ENCODE measurements at regions not wholly inside any gene's neighbourhood (a gene's known extent, or its start where the extent isn't known, plus 50 kb on each side); places are given as distances from the start of the nearest gene placed in this dataset.

GRCh38 chr5:176152191-176152929, 85.9 kb upstream of the SIMC1 start:
- TF ChIP-seq CTCF (IDR thresholded peaks at IDR 0.05; ENCODE audit: low read depth, low read length, missing control alignments), result no peak
- Histone ChIP-seq H3K36me3 (replicated peaks) (no peaks in the 10 kb centered on the region), H3K27ac (no peak overlapping the region), H3K27me3 (replicated peaks) (peaks cover 2% of the 10 kb centered on the region), H3K4me3 (ENCODE audit: low read depth, low read length) (no peak overlapping the region)
- DNase-seq, result no peak
- in situ Hi-C loops (cut with HindIII; ENCODE audit: low pct_ligation_motif_present, low sequenced_read_pairs), result no loop called here

- no peak overlapping the region for H3K27ac ChIP-seq
- DNase-seq, result no peak
- H3K36me3 ChIP-seq (replicated peaks), result no peaks in the 10 kb centered on the region
- H3K4me3 ChIP-seq (ENCODE audit: low read depth, low read length), result no peak overlapping the region
- in situ Hi-C loops (cut with HindIII; ENCODE audit: low pct_ligation_motif_present, low sequenced_read_pairs), result no loop called here
- no peak for TF ChIP-seq CTCF (IDR thresholded peaks at IDR 0.05; ENCODE audit: low read depth, low read length, missing control alignments)
- peaks cover 2% of the 10 kb centered on the region for H3K27me3 ChIP-seq (replicated peaks)
Measured at GRCh38 chr5:176152930-176153311, 85.3 kb upstream of the SIMC1 start.

- H3K27me3 ChIP-seq (replicated peaks), result peaks cover 2% of the 10 kb centered on the region
- H3K4me3 ChIP-seq (ENCODE audit: low read depth, low read length), result no peak overlapping the region
- TF ChIP-seq CTCF (IDR thresholded peaks at IDR 0.05; ENCODE audit: low read depth, low read length, missing control alignments), result no peak
- in situ Hi-C loops (cut with HindIII; ENCODE audit: low pct_ligation_motif_present, low sequenced_read_pairs), result no loop called here
- no peaks in the 10 kb centered on the region for H3K36me3 ChIP-seq (replicated peaks)
- no peak overlapping the region for H3K27ac ChIP-seq
- peak; percentile 8 for DNase-seq
Measured at GRCh38 chr5:176153741-176154140, 84.5 kb upstream of the SIMC1 start.

GRCh38 chr5:176154821-176155220, 83.4 kb upstream of the SIMC1 start:
- Histone ChIP-seq H3K27me3 (replicated peaks) (peaks cover 2% of the 10 kb centered on the region), H3K4me3 (ENCODE audit: low read depth, low read length) (no peak overlapping the region), H3K36me3 (replicated peaks) (no peaks in the 10 kb centered on the region), H3K27ac (no peak overlapping the region)
- in situ Hi-C loops (cut with HindIII; ENCODE audit: low pct_ligation_motif_present, low sequenced_read_pairs), result no loop called here
- no peak for TF ChIP-seq CTCF (IDR thresholded peaks at IDR 0.05; ENCODE audit: low read depth, low read length, missing control alignments)
- no peak for DNase-seq

GRCh38 chr5:176155922-176156359, 82.3 kb upstream of the SIMC1 start:
- Histone ChIP-seq H3K27ac (no peak overlapping the region), H3K27me3 (replicated peaks) (peaks cover 2% of the 10 kb centered on the region), H3K36me3 (replicated peaks) (no peaks in the 10 kb centered on the region), H3K4me3 (ENCODE audit: low read depth, low read length) (no peak overlapping the region)
- TF ChIP-seq CTCF (IDR thresholded peaks at IDR 0.05; ENCODE audit: low read depth, low read length, missing control alignments), result no peak
- DNase-seq, result no peak
- in situ Hi-C loops (cut with HindIII; ENCODE audit: low pct_ligation_motif_present, low sequenced_read_pairs), result no loop called here

- H3K27ac ChIP-seq, result no peak overlapping the region
- DNase-seq, result no peak
- in situ Hi-C loops (cut with HindIII; ENCODE audit: low pct_ligation_motif_present, low sequenced_read_pairs), result no loop called here
- peaks cover 2% of the 10 kb centered on the region for H3K27me3 ChIP-seq (replicated peaks)
- no peak for TF ChIP-seq CTCF (IDR thresholded peaks at IDR 0.05; ENCODE audit: low read depth, low read length, missing control alignments)
- no peaks in the 10 kb centered on the region for H3K36me3 ChIP-seq (replicated peaks)
- no peak overlapping the region for H3K4me3 ChIP-seq (ENCODE audit: low read depth, low read length)
Measured at GRCh38 chr5:176157656-176158055, 80.6 kb upstream of the SIMC1 start.

Data from brain microvascular endothelial cell (primary cell).